ENCODE measurements at regions not wholly inside any gene's neighbourhood (a gene's known extent, or its start where the extent isn't known, plus 50 kb on each side); places are given as distances from the start of the nearest gene placed in this dataset.

DNA sequence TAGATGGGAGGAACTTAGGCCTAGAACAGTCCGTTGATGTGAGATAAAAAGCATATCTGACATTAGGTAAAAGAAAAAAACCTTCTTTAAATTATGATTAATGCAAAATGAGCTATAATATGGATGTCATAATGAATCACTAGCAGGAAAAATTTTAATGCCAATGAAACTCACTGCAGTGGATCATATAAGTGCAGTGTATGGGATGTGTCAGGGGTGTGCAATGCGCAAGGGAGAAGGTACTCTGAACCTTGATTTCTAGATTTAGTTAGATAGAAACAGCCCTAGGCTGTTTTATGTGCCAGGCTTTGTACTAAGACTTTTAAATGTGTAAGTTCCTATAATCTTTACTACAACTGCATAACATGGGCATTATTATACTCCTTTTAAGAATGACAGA is 50.4 kb upstream of the NXPH2 start:
- CTCF ChIA-PET: no interaction called here
- Histone ChIP-seq H3K9me3 (ENCODE audit: control insufficient read depth, insufficient read depth, low read depth, low read length) (no peaks in the 10 kb centered on the region), H3K4me3 (ENCODE audit: low read depth in 2 of 2, low read length in 2 of 2) (no peak overlapping the region), H3K4me1 (ENCODE audit: control insufficient read depth, insufficient read depth, low read length) (no peaks in the 10 kb centered on the region), H3K27ac (ENCODE audit: low read length) (no peak overlapping the region), H3K36me3 (ENCODE audit: control insufficient read depth, insufficient read depth, low read length) (no peaks in the 10 kb centered on the region), H3K27me3 (ENCODE audit: control insufficient read depth, insufficient read depth, low read length) (no peaks in the 10 kb centered on the region; the same call in 1 of the 2 replicates)
- POLR2A ChIA-PET: no interaction called here
- ATAC-seq: no peak
- no peak for DNase-seq (ENCODE audit: low read depth, low spot score)
- intact Hi-C loops (cut with micrococcal nuclease; ENCODE audit: unreplicated experiment) (no loop called here), in situ Hi-C loops (cut with HindIII; ENCODE audit: low pct_unique_long_range_greater_than_20kb, low sequenced_read_pairs) (no loop called here)
- no TSS peak for BruUV-seq (replicated peaks)
- no peak for TF ChIP-seq POLR2AphosphoS5 (IDR thresholded peaks at IDR 0.05; ENCODE audit: low read depth, low read length)
- TF ChIP-seq, protein P1, sequence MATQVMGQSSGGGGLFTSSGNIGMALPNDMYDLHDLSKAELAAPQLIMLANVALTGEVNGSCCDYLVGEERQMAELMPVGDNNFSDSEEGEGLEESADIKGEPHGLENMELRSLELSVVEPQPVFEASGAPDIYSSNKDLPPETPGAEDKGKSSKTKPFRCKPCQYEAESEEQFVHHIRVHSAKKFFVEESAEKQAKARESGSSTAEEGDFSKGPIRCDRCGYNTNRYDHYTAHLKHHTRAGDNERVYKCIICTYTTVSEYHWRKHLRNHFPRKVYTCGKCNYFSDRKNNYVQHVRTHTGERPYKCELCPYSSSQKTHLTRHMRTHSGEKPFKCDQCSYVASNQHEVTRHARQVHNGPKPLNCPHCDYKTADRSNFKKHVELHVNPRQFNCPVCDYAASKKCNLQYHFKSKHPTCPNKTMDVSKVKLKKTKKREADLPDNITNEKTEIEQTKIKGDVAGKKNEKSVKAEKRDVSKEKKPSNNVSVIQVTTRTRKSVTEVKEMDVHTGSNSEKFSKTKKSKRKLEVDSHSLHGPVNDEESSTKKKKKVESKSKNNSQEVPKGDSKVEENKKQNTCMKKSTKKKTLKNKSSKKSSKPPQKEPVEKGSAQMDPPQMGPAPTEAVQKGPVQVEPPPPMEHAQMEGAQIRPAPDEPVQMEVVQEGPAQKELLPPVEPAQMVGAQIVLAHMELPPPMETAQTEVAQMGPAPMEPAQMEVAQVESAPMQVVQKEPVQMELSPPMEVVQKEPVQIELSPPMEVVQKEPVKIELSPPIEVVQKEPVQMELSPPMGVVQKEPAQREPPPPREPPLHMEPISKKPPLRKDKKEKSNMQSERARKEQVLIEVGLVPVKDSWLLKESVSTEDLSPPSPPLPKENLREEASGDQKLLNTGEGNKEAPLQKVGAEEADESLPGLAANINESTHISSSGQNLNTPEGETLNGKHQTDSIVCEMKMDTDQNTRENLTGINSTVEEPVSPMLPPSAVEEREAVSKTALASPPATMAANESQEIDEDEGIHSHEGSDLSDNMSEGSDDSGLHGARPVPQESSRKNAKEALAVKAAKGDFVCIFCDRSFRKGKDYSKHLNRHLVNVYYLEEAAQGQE (IDR thresholded peaks at IDR 0.05; ENCODE audit: insufficient read depth in 1 of 2, low read depth in 2 of 2, low read length in 1 of 2): no peak
- no peak for TF ChIP-seq TCF7L2 (IDR thresholded peaks at IDR 0.05; ENCODE audit: low read depth, low read length)
- TF ChIP-seq SIN3A (IDR thresholded peaks at IDR 0.05; ENCODE audit: borderline replicate concordance, insufficient read depth, low read depth, low read length): no peak
- TF ChIP-seq, protein P2, sequence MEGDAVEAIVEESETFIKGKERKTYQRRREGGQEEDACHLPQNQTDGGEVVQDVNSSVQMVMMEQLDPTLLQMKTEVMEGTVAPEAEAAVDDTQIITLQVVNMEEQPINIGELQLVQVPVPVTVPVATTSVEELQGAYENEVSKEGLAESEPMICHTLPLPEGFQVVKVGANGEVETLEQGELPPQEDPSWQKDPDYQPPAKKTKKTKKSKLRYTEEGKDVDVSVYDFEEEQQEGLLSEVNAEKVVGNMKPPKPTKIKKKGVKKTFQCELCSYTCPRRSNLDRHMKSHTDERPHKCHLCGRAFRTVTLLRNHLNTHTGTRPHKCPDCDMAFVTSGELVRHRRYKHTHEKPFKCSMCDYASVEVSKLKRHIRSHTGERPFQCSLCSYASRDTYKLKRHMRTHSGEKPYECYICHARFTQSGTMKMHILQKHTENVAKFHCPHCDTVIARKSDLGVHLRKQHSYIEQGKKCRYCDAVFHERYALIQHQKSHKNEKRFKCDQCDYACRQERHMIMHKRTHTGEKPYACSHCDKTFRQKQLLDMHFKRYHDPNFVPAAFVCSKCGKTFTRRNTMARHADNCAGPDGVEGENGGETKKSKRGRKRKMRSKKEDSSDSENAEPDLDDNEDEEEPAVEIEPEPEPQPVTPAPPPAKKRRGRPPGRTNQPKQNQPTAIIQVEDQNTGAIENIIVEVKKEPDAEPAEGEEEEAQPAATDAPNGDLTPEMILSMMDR (IDR thresholded peaks at IDR 0.05): no peak
